Suprapubic skin (tissue), 4 donors: ENCODE measurements at regions not wholly inside any gene's neighbourhood (a gene's known extent, or its start where the extent isn't known, plus 50 kb on each side); places are given as distances from the start of the nearest gene placed in this dataset.

Source experiments
- DNase-seq, 2 donors: peaks; one replicate each; pipeline ENCODE4 v3.0.0-alpha.2; 2019; ENCODE audit warnings: low spot score in 2 of 2
- H3K27ac ChIP-seq: fragments of 200-600 bp; sonication (generic); one replicate; pipeline ENCODE4 v1.5.1; 2019
- H3K27me3 ChIP-seq: fragments of 200-600 bp; sonication (generic); one replicate; pipeline ENCODE4 v1.5.1; 2019
- H3K36me3 ChIP-seq: fragments of 200-600 bp; sonication (generic); one replicate; pipeline ENCODE4 v1.5.1; 2019
- H3K4me1 ChIP-seq: fragments of 200-600 bp; sonication (generic); one replicate; pipeline ENCODE4 v1.5.1; 2019
- H3K4me3 ChIP-seq: fragments of 200-600 bp; sonication (generic); one replicate; pipeline ENCODE4 v1.5.1; 2019; ENCODE audit warnings: mild to moderate bottlenecking
- H3K9me3 ChIP-seq: fragments of 200-600 bp; sonication (generic); one replicate; pipeline ENCODE4 v1.5.1; 2019
- EP300 ChIP-seq: sonication (generic); formaldehyde crosslinking; IDR thresholded peaks from one replicate; pipeline ENCODE4 v1.6.1; 2017; ENCODE audit warnings: antibody characterized with exemption
- POLR2A ChIP-seq, 2 donors: fragments of 450-650 bp; IDR thresholded peaks; one replicate each; pipeline ENCODE4 v1.6.1; 2017; ENCODE audit warnings: antibody characterized with exemption in 2 of 2, mild to moderate bottlenecking in 2 of 2, moderate library complexity in 2 of 2
- POLR2AphosphoS5 ChIP-seq, 3 donors: sonication (generic); formaldehyde crosslinking; IDR thresholded peaks; one replicate each; pipeline ENCODE4 v1.6.1; 2017; ENCODE audit warnings: antibody characterized with exemption in 3 of 3
- WGBS: methylation state at CpG from one replicate; pipeline ENCODE4 v1.1.5; 2018; 5-methylcytosine and 5-hydroxymethylcytosine counted together
- TF ChIP-seq, protein P1 (sequence below), 2 donors: fragments of 200-600 bp in 1 of 2; fragments of 450-650 bp in 1 of 2; sonication (generic) in 1 of 2; IDR thresholded peaks; one replicate each; pipeline ENCODE4 v1.5.1; 2016 to 2019; ENCODE audit warnings: antibody characterized with exemption in 2 of 2, mild to moderate bottlenecking in 1 of 2, moderate library complexity in 1 of 2

GRCh38 chr15:92291900-92292299 lies 101.8 kb upstream of the ST8SIA2 start:
- 83% methylated on average over 4 of the region's 4 CpGs for WGBS
- no peaks in the 10 kb centered on the region for H3K36me3 ChIP-seq
- no peaks in the 10 kb centered on the region for H3K9me3 ChIP-seq
- H3K27me3 ChIP-seq = peaks cover 3% of the 10 kb centered on the region
- TF ChIP-seq POLR2AphosphoS5 (IDR thresholded peaks at IDR 0.05) = no peak
- TF ChIP-seq EP300 = no peak
- TF ChIP-seq POLR2A (IDR thresholded peaks at IDR 0.05) = no peak
- TF ChIP-seq, protein P1, sequence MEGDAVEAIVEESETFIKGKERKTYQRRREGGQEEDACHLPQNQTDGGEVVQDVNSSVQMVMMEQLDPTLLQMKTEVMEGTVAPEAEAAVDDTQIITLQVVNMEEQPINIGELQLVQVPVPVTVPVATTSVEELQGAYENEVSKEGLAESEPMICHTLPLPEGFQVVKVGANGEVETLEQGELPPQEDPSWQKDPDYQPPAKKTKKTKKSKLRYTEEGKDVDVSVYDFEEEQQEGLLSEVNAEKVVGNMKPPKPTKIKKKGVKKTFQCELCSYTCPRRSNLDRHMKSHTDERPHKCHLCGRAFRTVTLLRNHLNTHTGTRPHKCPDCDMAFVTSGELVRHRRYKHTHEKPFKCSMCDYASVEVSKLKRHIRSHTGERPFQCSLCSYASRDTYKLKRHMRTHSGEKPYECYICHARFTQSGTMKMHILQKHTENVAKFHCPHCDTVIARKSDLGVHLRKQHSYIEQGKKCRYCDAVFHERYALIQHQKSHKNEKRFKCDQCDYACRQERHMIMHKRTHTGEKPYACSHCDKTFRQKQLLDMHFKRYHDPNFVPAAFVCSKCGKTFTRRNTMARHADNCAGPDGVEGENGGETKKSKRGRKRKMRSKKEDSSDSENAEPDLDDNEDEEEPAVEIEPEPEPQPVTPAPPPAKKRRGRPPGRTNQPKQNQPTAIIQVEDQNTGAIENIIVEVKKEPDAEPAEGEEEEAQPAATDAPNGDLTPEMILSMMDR (IDR thresholded peaks at IDR 0.05) = no peak
- no peak for DNase-seq
- H3K4me1 ChIP-seq = no peaks in the 10 kb centered on the region
- H3K4me3 ChIP-seq = no peak overlapping the region
- H3K27ac ChIP-seq = no peak overlapping the region

DNA sequence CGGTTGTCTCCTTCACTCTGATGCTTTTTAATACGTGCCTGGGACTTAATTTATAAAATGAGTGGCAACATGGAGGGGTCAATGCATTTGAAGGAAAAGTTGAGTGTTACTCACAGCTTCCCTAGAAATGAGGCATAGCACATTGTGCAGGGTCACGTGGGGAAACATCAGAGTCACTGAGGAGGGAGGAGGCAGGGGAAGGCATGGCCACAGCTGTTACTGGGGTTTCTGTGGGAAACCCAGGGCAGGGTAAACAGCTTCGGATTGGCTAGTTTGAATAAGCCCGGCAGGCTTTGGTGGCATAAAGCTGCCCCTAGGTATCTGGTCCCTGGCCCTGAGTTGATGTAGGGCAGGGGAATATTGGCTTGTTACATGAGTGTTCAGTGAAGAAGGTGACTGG lies 98.9 kb upstream of the ST8SIA2 start:
- Histone ChIP-seq H3K4me1 (no peaks in the 10 kb centered on the region), H3K36me3 (no peaks in the 10 kb centered on the region), H3K9me3 (no peaks in the 10 kb centered on the region), H3K27ac (no peak overlapping the region), H3K27me3 (peaks cover 3% of the 10 kb centered on the region), H3K4me3 (no peak overlapping the region)
- no peak for DNase-seq
- WGBS = 62% methylated on average over 5 of the region's 5 CpGs
- TF ChIP-seq EP300 (no peak), POLR2AphosphoS5 (IDR thresholded peaks at IDR 0.05) (no peak), POLR2A (IDR thresholded peaks at IDR 0.05) (no peak)
- TF ChIP-seq, protein P1 (IDR thresholded peaks at IDR 0.05) = no peak

DNA sequence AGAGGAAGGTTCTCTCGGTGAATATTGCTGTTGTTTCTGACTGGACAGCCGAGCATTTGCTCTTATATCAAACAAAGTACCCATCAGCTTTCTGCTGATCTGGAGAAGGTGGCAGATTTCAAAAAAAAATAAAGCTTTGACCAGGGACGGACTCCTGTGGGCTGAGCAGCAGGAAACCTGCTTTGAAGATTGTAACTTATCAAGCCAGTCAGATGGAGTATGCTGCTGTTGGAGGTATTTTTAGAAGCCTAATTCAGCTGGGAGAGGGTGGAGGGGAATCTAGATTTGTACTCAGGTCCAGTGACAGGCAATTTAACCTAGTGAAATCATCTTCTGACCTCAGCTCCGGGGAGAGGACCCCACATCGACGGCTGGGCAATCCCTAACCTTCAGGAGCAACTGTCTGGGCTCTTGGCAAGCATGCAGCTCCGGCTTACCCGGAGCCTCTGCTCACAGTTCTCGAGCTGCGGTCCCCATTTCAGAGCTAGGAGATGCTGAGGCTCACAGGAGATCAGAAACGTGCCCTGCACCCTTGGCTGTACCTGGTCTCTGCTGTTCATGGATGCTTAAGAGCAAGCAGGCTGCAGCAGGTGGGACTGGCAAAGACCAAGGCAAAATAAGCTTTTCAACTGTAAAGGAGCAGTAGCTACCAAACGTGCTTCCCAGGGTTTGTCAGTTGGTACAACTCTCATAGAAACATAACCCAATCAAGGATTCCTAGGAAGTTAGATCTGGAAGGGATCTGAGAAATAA lies 89.3 kb upstream of the ST8SIA2 start:
- Histone ChIP-seq H3K27me3 (peaks cover 16% of the 10 kb centered on the region), H3K4me1 (no peaks in the 10 kb centered on the region), H3K9me3 (no peaks in the 10 kb centered on the region), H3K4me3 (no peak overlapping the region), H3K36me3 (no peaks in the 10 kb centered on the region), H3K27ac (no peak overlapping the region)
- 40% methylated on average over 6 of the region's 12 CpGs for WGBS
- DNase-seq = no peak
- TF ChIP-seq POLR2AphosphoS5 (IDR thresholded peaks at IDR 0.05) (no peak), POLR2A (IDR thresholded peaks at IDR 0.05) (no peak), EP300 (no peak)
- TF ChIP-seq, protein P1 (IDR thresholded peaks at IDR 0.05) = no peak

DNA sequence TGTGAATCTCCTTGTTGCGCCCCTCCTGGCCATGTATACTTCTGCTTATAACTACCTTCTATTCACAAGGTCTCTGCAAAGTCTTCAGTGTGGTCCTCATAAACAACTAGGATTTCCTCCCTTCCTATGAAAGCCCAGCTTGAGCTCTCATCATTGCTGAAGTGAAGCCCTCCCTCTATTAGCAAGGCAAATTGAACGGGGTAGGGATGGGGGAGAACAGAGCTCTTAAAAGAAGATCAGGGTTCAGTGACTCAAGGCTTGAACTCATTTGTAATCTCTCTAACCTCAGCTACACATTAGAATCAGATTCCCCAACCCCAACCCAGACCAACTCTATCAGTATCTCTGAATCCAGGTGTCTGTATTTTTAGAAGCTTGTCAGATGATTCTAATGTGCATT lies 88.3 kb upstream of the ST8SIA2 start:
- Histone ChIP-seq H3K4me3 (no peak overlapping the region), H3K27me3 (peaks cover 16% of the 10 kb centered on the region), H3K4me1 (no peaks in the 10 kb centered on the region), H3K27ac (no peak overlapping the region), H3K36me3 (no peaks in the 10 kb centered on the region), H3K9me3 (no peaks in the 10 kb centered on the region)
- DNase-seq = no peak
- WGBS = 62% methylated on average over 2 of the region's 2 CpGs
- TF ChIP-seq EP300 (no peak), POLR2A (IDR thresholded peaks at IDR 0.05) (no peak), POLR2AphosphoS5 (IDR thresholded peaks at IDR 0.05) (no peak)
- TF ChIP-seq, protein P1 (IDR thresholded peaks at IDR 0.05) = no peak

DNA sequence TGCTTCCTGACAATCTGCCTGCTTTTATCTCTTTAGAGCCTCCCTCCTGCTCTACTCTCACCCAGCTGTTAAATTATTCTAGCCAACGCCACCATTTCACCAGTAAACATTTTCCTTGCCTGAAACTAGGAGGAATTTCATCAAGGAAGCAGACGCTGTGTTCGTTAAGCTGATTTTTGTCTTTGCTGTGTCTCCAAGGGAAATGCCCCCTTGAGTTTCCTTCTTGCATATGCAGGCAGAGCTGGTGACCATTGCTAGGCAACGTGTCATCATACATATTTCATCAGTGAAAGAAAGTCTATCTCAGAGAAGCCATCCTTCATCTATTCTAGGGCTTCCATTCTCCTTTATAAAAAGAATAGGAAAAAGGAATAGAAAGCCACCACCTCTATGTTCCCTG lies 87.0 kb upstream of the ST8SIA2 start:
- Histone ChIP-seq H3K27me3 (peaks cover 16% of the 10 kb centered on the region), H3K4me1 (no peaks in the 10 kb centered on the region), H3K36me3 (no peaks in the 10 kb centered on the region), H3K9me3 (no peaks in the 10 kb centered on the region), H3K4me3 (no peak overlapping the region), H3K27ac (no peak overlapping the region)
- no peak for DNase-seq
- no peak for TF ChIP-seq POLR2AphosphoS5 (IDR thresholded peaks at IDR 0.05)
- TF ChIP-seq, protein P1 (IDR thresholded peaks at IDR 0.05) = no peak
- no peak for TF ChIP-seq POLR2A (IDR thresholded peaks at IDR 0.05)
- TF ChIP-seq EP300 = no peak
- WGBS = 35% methylated on average over 4 of the region's 4 CpGs
